WTC11 (cell line): ENCODE measurements at regions not wholly inside any gene's neighbourhood (a gene's known extent, or its start where the extent isn't known, plus 50 kb on each side); places are given as distances from the start of the nearest gene placed in this dataset.

Experiments
- ATAC-seq: fragments of 200-7000 bp; cut with Tn5 transposase; 2 replicates; pipeline ENCODE4 v1.10.0; 2021; ENCODE audit warnings: mild to moderate bottlenecking, moderate library complexity
- CTCF ChIA-PET: fragments of 300-600 bp; sonication (Branson Sonifier 250); formaldehyde crosslinking; loops from one replicate; lab custom pipeline; 2021; ENCODE audit warnings: antibody characterized with exemption; lab: Charles Lee
- POLR2A ChIA-PET: fragments of 350-600 bp; sonication (Branson Sonifier 250); formaldehyde crosslinking; loops from one replicate; lab custom pipeline; 2021; ENCODE audit warnings: antibody characterized with exemption; lab: Charles Lee
- DNase-seq: peaks from one replicate; pipeline ENCODE4 v3.0.0; 2021; ENCODE audit warnings: low spot score
- H3K27ac Mint-ChIP-seq: 2 replicates; pipeline ENCODE4 v1.8.0; 2021; ENCODE audit warnings: mixed read lengths
- H3K27me3 Mint-ChIP-seq: 2 replicates; pipeline ENCODE4 v1.8.0; 2021; ENCODE audit warnings: low read depth, mild to moderate bottlenecking, moderate library complexity, mixed read lengths
- H3K36me3 Mint-ChIP-seq: 2 replicates; pipeline ENCODE4 v1.8.0; 2021; ENCODE audit warnings: mixed read lengths
- H3K4me1 Mint-ChIP-seq: 2 replicates; pipeline ENCODE4 v1.8.0; 2022; ENCODE audit warnings: mixed read lengths
- H3K4me3 Mint-ChIP-seq: 2 replicates; pipeline ENCODE4 v1.8.0; 2021; ENCODE audit warnings: mild to moderate bottlenecking, moderate library complexity, mixed read lengths
- H3K9me3 Mint-ChIP-seq: 2 replicates; pipeline ENCODE4 v1.8.0; 2021; ENCODE audit warnings: mixed read lengths
- ATF3 ChIP-seq: sonication (generic); formaldehyde crosslinking; conservative IDR thresholded peaks from 2 replicates; pipeline ENCODE4 v1.8.1; 2022; ENCODE audit warnings: mild to moderate bottlenecking, missing genetic modification reagents
- CTCF ChIP-seq: fragments of 200-600 bp; IDR thresholded peaks from 2 replicates; pipeline ENCODE4 v1.8.0; 2022; ENCODE audit warnings: antibody characterized with exemption
- FOXJ3 ChIP-seq: sonication (generic); formaldehyde crosslinking; IDR thresholded peaks from 2 replicates; pipeline ENCODE4 v1.9.0; 2021; ENCODE audit warnings: missing genetic modification reagents, mild to moderate bottlenecking, borderline replicate concordance
- GRHL2 ChIP-seq: fragments of 250-450 bp; sonication (Bioruptor Pico); IDR thresholded peaks from 2 replicates; pipeline ENCODE4 v1.8.0; 2022; ENCODE audit warnings: mild to moderate bottlenecking, moderate library complexity; ENCODE audit not compliant: insufficient replicate concordance, severe bottlenecking
- KAT7 ChIP-seq: sonication (generic); formaldehyde crosslinking; IDR thresholded peaks from 2 replicates; pipeline ENCODE4 v1.8.1; 2023; ENCODE audit warnings: missing genetic modification reagents, mild to moderate bottlenecking, borderline replicate concordance
- MAX ChIP-seq: sonication (generic); formaldehyde crosslinking; IDR thresholded peaks from 2 replicates; pipeline ENCODE4 v1.8.0; 2022; ENCODE audit warnings: mild to moderate bottlenecking, missing genetic modification reagents
- NR3C1 ChIP-seq: sonication (generic); formaldehyde crosslinking; conservative IDR thresholded peaks from 2 replicates; pipeline ENCODE4 v1.8.1; 2023; ENCODE audit warnings: low read depth, mild to moderate bottlenecking, missing genetic modification reagents
- OVOL2 ChIP-seq: fragments of 250-450 bp; sonication (Bioruptor Pico); IDR thresholded peaks from 2 replicates; pipeline ENCODE4 v1.9.0; 2021; ENCODE audit warnings: mild to moderate bottlenecking, borderline replicate concordance
- STAT6 ChIP-seq: sonication (generic); formaldehyde crosslinking; conservative IDR thresholded peaks from 2 replicates; pipeline ENCODE4 v1.8.1; 2023; ENCODE audit warnings: mild to moderate bottlenecking, low read depth, missing genetic modification reagents, moderate library complexity
- TP53 ChIP-seq: sonication (generic); formaldehyde crosslinking; IDR thresholded peaks from 2 replicates; pipeline ENCODE4 v1.8.1; 2023; ENCODE audit warnings: mild to moderate bottlenecking, missing genetic modification reagents
- USF1 ChIP-seq: sonication (generic); formaldehyde crosslinking; IDR thresholded peaks from 2 replicates; pipeline ENCODE4 v1.8.0; 2022; ENCODE audit warnings: mild to moderate bottlenecking, missing genetic modification reagents
- ZNF263 ChIP-seq: sonication (generic); formaldehyde crosslinking; IDR thresholded peaks from 2 replicates; pipeline ENCODE4 v1.8.1; 2022; ENCODE audit warnings: low read depth, mild to moderate bottlenecking, moderate library complexity, missing genetic modification reagents
- ZNF512 ChIP-seq: sonication (generic); formaldehyde crosslinking; IDR thresholded peaks from 2 replicates; pipeline ENCODE4 v1.8.1; 2022; ENCODE audit warnings: missing genetic modification reagents, borderline replicate concordance
- ZNF532 ChIP-seq: fragments of 250-450 bp; sonication (Bioruptor Pico); IDR thresholded peaks from 2 replicates; pipeline ENCODE4 v1.9.0; 2021; ENCODE audit warnings: mild to moderate bottlenecking, borderline replicate concordance
- ZSCAN18 ChIP-seq: fragments of 250-450 bp; sonication (Bioruptor Pico); IDR thresholded peaks from 2 replicates; pipeline ENCODE4 v2.1.2; 2022; ENCODE audit warnings: mild to moderate bottlenecking, moderate library complexity

- no peak for TF ChIP-seq ZNF512 (CRISPR knock-in tag)
- TF ChIP-seq GRHL2, result no peak
- TF ChIP-seq KAT7, result no peak
- TF ChIP-seq ATF3 (CRISPR knock-in tag), result no peak
- no peak for TF ChIP-seq MAX
- TF ChIP-seq FOXJ3, result no peak
- TF ChIP-seq STAT6 (CRISPR knock-in tag), result no peak
- no peak for TF ChIP-seq ZNF263 (CRISPR knock-in tag)
- TF ChIP-seq ZSCAN18 (CRISPR knock-in tag), result no peak
- no peak for TF ChIP-seq OVOL2 (CRISPR knock-in tag)
- no peak for TF ChIP-seq TP53 (CRISPR knock-in tag)
- TF ChIP-seq ZNF532 (CRISPR knock-in tag), result no peak
- TF ChIP-seq CTCF, result no peak
- no peak for TF ChIP-seq USF1 (CRISPR knock-in tag)
- no peak for TF ChIP-seq NR3C1 (CRISPR knock-in tag)
- H3K4me3 Mint-ChIP-seq, result no peak overlapping the region
- no peaks in the 10 kb centered on the region for H3K27me3 Mint-ChIP-seq
- H3K36me3 Mint-ChIP-seq, result no peaks in the 10 kb centered on the region
- no peaks in the 10 kb centered on the region for H3K9me3 Mint-ChIP-seq
- no peak overlapping the region for H3K27ac Mint-ChIP-seq
- no peak for DNase-seq
- ChIA-PET POLR2A (no interaction called here), CTCF (no interaction called here)
- ATAC-seq, result no peak
- H3K4me1 Mint-ChIP-seq, result peaks cover 13% of the 10 kb centered on the region
Observed at GRCh38 chr2:53098696-53099078, 668.9 kb upstream of the CHAC2 start.
